ENCODE measurements at regions not wholly inside any gene's neighbourhood (a gene's known extent, or its start where the extent isn't known, plus 50 kb on each side); places are given as distances from the start of the nearest gene placed in this dataset.

DNA sequence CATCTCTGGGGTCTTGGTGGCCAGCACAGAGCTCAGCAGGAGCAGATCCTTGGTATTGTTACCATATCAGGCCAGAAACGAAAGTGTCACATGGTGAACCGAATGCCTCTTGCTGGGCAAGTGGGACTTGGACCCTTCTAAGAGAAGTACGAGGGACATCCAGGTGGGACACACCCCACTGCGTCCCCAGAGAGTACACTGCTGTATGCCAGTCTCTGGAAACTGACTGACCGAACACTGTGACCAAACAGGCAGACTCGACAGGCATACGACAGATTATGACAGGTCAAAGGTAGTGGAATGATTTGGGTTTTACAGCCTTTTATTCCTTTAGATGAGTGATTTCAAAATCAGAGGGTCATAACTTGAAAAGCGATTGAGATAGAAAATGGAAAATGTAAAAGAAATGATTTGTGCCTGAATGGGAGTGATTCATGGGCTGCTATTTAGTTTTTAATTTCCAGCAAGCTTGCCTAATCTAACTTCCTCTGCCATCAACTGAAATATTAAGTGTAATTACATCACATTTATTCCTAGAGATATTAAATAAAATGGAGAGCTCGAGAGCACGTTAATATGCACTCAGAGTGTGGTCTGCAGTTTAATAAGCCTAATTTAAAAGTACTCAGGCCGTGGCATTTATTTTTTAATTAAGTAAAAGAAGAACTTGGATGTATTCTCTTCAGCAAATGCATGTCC is 63.4 kb upstream of the CTXND1 start:
- DNase-seq (ENCODE audit: low spot score): no peak
- H3K9me2 ChIP-seq (ENCODE audit: insufficient read depth): no peaks in the 10 kb centered on the region
- H3K36me3 Mint-ChIP-seq (ENCODE audit: low read depth): no peaks in the 10 kb centered on the region
- H3F3A ChIP-seq (replicated peaks; ENCODE audit: low read depth): no peaks in the 10 kb centered on the region
- H3K27me3 ChIP-seq (ENCODE audit: insufficient read depth): no peaks in the 10 kb centered on the region
- no peaks in the 10 kb centered on the region for H3K36me3 ChIP-seq (ENCODE audit: insufficient read depth)
- H3K27ac ChIP-seq (ENCODE audit: low read depth): no peak overlapping the region
- H3K27me3 Mint-ChIP-seq (ENCODE audit: insufficient read depth, low read depth, poor library complexity): peaks cover 2% of the 10 kb centered on the region
- no peaks in the 10 kb centered on the region for H4K20me1 ChIP-seq (replicated peaks; ENCODE audit: insufficient read depth)
- no peak overlapping the region for H3K4me3 ChIP-seq
- ATAC-seq: no peak
- TF ChIP-seq POLR2AphosphoS5 (IDR thresholded peaks at IDR 0.05; ENCODE audit: low read depth) (no peak), STAT1 (IDR thresholded peaks at IDR 0.05; ENCODE audit: unreplicated experiment) (no peak), NANOG (IDR thresholded peaks at IDR 0.05; ENCODE audit: borderline replicate concordance) (no peak), CREB1 (CRISPR knock-in tag; IDR thresholded peaks at IDR 0.05; ENCODE audit: low read depth) (no peak)
- TF ChIP-seq, protein P1, sequence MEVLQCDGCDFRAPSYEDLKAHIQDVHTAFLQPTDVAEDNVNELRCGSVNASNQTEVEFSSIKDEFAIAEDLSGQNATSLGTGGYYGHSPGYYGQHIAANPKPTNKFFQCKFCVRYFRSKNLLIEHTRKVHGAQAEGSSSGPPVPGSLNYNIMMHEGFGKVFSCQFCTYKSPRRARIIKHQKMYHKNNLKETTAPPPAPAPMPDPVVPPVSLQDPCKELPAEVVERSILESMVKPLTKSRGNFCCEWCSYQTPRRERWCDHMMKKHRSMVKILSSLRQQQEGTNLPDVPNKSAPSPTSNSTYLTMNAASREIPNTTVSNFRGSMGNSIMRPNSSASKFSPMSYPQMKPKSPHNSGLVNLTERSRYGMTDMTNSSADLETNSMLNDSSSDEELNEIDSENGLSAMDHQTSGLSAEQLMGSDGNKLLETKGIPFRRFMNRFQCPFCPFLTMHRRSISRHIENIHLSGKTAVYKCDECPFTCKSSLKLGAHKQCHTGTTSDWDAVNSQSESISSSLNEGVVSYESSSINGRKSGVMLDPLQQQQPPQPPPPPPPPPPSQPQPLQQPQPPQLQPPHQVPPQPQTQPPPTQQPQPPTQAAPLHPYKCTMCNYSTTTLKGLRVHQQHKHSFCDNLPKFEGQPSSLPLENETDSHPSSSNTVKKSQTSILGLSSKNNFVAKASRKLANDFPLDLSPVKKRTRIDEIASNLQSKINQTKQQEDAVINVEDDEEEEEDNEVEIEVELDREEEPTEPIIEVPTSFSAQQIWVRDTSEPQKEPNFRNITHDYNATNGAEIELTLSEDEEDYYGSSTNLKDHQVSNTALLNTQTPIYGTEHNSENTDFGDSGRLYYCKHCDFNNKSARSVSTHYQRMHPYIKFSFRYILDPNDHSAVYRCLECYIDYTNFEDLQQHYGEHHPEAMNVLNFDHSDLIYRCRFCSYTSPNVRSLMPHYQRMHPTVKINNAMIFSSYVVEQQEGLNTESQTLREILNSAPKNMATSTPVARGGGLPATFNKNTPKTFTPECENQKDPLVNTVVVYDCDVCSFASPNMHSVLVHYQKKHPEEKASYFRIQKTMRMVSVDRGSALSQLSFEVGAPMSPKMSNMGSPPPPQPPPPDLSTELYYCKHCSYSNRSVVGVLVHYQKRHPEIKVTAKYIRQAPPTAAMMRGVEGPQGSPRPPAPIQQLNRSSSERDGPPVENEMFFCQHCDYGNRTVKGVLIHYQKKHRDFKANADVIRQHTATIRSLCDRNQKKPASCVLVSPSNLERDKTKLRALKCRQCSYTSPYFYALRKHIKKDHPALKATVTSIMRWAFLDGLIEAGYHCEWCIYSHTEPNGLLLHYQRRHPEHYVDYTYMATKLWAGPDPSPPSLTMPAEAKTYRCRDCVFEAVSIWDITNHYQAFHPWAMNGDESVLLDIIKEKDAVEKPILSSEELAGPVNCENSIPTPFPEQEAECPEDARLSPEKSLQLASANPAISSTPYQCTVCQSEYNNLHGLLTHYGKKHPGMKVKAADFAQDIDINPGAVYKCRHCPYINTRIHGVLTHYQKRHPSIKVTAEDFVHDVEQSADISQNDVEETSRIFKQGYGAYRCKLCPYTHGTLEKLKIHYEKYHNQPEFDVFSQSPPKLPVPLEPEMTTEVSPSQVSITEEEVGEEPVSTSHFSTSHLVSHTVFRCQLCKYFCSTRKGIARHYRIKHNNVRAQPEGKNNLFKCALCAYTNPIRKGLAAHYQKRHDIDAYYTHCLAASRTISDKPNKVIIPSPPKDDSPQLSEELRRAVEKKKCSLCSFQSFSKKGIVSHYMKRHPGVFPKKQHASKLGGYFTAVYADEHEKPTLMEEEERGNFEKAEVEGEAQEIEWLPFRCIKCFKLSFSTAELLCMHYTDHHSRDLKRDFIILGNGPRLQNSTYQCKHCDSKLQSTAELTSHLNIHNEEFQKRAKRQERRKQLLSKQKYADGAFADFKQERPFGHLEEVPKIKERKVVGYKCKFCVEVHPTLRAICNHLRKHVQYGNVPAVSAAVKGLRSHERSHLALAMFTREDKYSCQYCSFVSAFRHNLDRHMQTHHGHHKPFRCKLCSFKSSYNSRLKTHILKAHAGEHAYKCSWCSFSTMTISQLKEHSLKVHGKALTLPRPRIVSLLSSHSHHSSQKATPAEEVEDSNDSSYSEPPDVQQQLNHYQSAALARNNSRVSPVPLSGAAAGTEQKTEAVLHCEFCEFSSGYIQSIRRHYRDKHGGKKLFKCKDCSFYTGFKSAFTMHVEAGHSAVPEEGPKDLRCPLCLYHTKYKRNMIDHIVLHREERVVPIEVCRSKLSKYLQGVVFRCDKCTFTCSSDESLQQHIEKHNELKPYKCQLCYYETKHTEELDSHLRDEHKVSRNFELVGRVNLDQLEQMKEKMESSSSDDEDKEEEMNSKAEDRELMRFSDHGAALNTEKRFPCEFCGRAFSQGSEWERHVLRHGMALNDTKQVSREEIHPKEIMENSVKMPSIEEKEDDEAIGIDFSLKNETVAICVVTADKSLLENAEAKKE (CRISPR knock-in tag; IDR thresholded peaks at IDR 0.05): no peak
- TF ChIP-seq, protein P2, sequence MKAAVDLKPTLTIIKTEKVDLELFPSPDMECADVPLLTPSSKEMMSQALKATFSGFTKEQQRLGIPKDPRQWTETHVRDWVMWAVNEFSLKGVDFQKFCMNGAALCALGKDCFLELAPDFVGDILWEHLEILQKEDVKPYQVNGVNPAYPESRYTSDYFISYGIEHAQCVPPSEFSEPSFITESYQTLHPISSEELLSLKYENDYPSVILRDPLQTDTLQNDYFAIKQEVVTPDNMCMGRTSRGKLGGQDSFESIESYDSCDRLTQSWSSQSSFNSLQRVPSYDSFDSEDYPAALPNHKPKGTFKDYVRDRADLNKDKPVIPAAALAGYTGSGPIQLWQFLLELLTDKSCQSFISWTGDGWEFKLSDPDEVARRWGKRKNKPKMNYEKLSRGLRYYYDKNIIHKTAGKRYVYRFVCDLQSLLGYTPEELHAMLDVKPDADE (IDR thresholded peaks at IDR 0.05): no peak
- no peaks in the 10 kb centered on the region for H3K79me2 ChIP-seq (replicated peaks; ENCODE audit: insufficient read depth)
- no peaks in the 10 kb centered on the region; the same call in 1 of the 2 replicates for H3K4me1 ChIP-seq (ENCODE audit: insufficient read depth)
- H3K9me3 Mint-ChIP-seq: no peaks in the 10 kb centered on the region
- peak overlapping the region; percentile 63; the same call in 1 of the 2 replicates for H2AFZ ChIP-seq
- H3K4me3 Mint-ChIP-seq: no peak overlapping the region
- no peak overlapping the region for H3K27ac Mint-ChIP-seq
- H3K4me1 Mint-ChIP-seq: peaks cover 8% of the 10 kb centered on the region; the same call in 2 of the 3 replicates
- no peak overlapping the region for H3K4me2 ChIP-seq
